ENCODE measurements at regions not wholly inside any gene's neighbourhood (a gene's known extent, or its start where the extent isn't known, plus 50 kb on each side); places are given as distances from the start of the nearest gene placed in this dataset.

- DNase-seq: peak; percentile 78
These were observed 87.7 kb downstream of the ENGASE start for GRCh38 chr17:79162012-79162963.

GRCh38 chr17:79160980-79161636 lies 86.5 kb downstream of the ENGASE start:
- DNase-seq: peak; percentile 81

GRCh38 chr17:79159926-79160325 lies 85.3 kb downstream of the ENGASE start:
- DNase-seq: no peak

GRCh38 chr17:79159471-79159870 lies 84.8 kb downstream of the ENGASE start:
- DNase-seq: no peak

- peak; percentile 29 for DNase-seq
These were observed 82.0 kb downstream of the ENGASE start for GRCh38 chr17:79156463-79157095.

- DNase-seq: no peak
These were observed 81.1 kb downstream of the ENGASE start for GRCh38 chr17:79155701-79156100.

- DNase-seq: no peak
These were observed 80.4 kb downstream of the ENGASE start for GRCh38 chr17:79154951-79155585.

- DNase-seq: no peak
These were observed 79.8 kb downstream of the ENGASE start for GRCh38 chr17:79154446-79154845.

- DNase-seq: no peak
These were observed 78.9 kb downstream of the ENGASE start for GRCh38 chr17:79153367-79154130.

GRCh38 chr17:79152636-79153035 lies 78.0 kb downstream of the ENGASE start:
- peak; percentile 26 for DNase-seq

- DNase-seq: peak; percentile 31
These were observed 77.5 kb downstream of the ENGASE start for GRCh38 chr17:79152110-79152509.

- no peak for DNase-seq
These were observed 76.2 kb downstream of the ENGASE start for GRCh38 chr17:79150799-79151198.

GRCh38 chr17:79150035-79150733 lies 75.6 kb downstream of the ENGASE start:
- peak; percentile 26 for DNase-seq

GRCh38 chr17:79148584-79148983 lies 74.0 kb downstream of the ENGASE start:
- no peak for DNase-seq

- peak; percentile 55 for DNase-seq
These were observed 73.3 kb downstream of the ENGASE start for GRCh38 chr17:79147746-79148506.

- peak; percentile 73 for DNase-seq
These were observed 71.9 kb downstream of the ENGASE start for GRCh38 chr17:79146562-79146961.

GRCh38 chr17:79145548-79145947 lies 70.9 kb downstream of the ENGASE start:
- DNase-seq: no peak

GRCh38 chr17:79144133-79144532 lies 69.5 kb downstream of the ENGASE start:
- no peak for DNase-seq

GRCh38 chr17:79142375-79142774 lies 67.8 kb downstream of the ENGASE start:
- no peak for DNase-seq

- DNase-seq: peak; percentile 68
These were observed 67.1 kb downstream of the ENGASE start for GRCh38 chr17:79141578-79142355.
